NCI-H2107 (cell line): ENCODE measurements at regions not wholly inside any gene's neighbourhood (a gene's known extent, or its start where the extent isn't known, plus 50 kb on each side); places are given as distances from the start of the nearest gene placed in this dataset.
"Not testable (repeated sequence)": the region's sequence is repeated elsewhere in the genome, so short reads cannot be mapped to it uniquely, and the experiment has no call there.

ENCODE experiments used
- DNase-seq: peaks from one replicate; lab custom pipeline; 2025; lab: John Stamatoyannopoulos, UW

- DNase-seq, result no peak
Measured at GRCh38 chr6:94698773-94699172, 878.6 kb upstream of the MANEA start.

- not testable (repeated sequence) for DNase-seq
Measured at GRCh38 chr6:94687255-94687654, 890.1 kb upstream of the MANEA start.

- no peak for DNase-seq
Measured at GRCh38 chr6:94683409-94683808, 893.9 kb upstream of the MANEA start.

- no peak for DNase-seq
Measured at GRCh38 chr6:94680669-94681212, 896.6 kb upstream of the MANEA start.

- DNase-seq, result no peak
Measured at GRCh38 chr6:94673251-94673650, 904.1 kb upstream of the MANEA start.

- no peak for DNase-seq
Measured at GRCh38 chr6:94670017-94670416, 907.3 kb upstream of the MANEA start.

GRCh38 chr6:94668876-94669275 is 908.5 kb upstream of the MANEA start:
- DNase-seq, result no peak

- DNase-seq, result no peak
Measured at GRCh38 chr6:94658929-94659328, 918.4 kb upstream of the MANEA start.

- DNase-seq, result no peak
Measured at GRCh38 chr6:94651239-94651638, 926.1 kb upstream of the MANEA start.

GRCh38 chr6:94645191-94645590 is 932.1 kb upstream of the MANEA start:
- no peak for DNase-seq

GRCh38 chr6:94639564-94639963 is 937.8 kb upstream of the MANEA start:
- DNase-seq, result no peak

GRCh38 chr6:94636780-94637385 is 940.5 kb upstream of the MANEA start:
- no peak for DNase-seq

GRCh38 chr6:94623586-94623985 is 953.7 kb upstream of the MANEA start:
- DNase-seq, result no peak

- no peak for DNase-seq
Measured at GRCh38 chr6:94622783-94623182, 954.6 kb upstream of the MANEA start.

GRCh38 chr6:94600636-94601035 is 976.7 kb upstream of the MANEA start:
- DNase-seq, result no peak

- no peak for DNase-seq
Measured at GRCh38 chr6:94597487-94597886, 979.8 kb upstream of the MANEA start.

- no peak for DNase-seq
Measured at GRCh38 chr6:94590416-94590815, 986.9 kb upstream of the MANEA start.

- DNase-seq, result no peak
Measured at GRCh38 chr6:94588301-94588700, 989.0 kb upstream of the MANEA start.

- DNase-seq, result no peak
Measured at GRCh38 chr6:94584211-94584610, 993.1 kb upstream of the MANEA start.

GRCh38 chr6:94570581-94570980 is 1006.8 kb upstream of the MANEA start:
- DNase-seq, result no peak

GRCh38 chr6:94562846-94563245 is 1014.5 kb upstream of the MANEA start:
- no peak for DNase-seq

GRCh38 chr6:94559829-94560537 is 1017.4 kb upstream of the MANEA start:
- DNase-seq, result no peak

GRCh38 chr6:94557207-94557606 is 1020.1 kb upstream of the MANEA start:
- not testable (repeated sequence) for DNase-seq

GRCh38 chr6:94548201-94548600 is 1029.1 kb upstream of the MANEA start:
- no peak for DNase-seq
